ENCODE measurements at regions not wholly inside any gene's neighbourhood (a gene's known extent, or its start where the extent isn't known, plus 50 kb on each side); places are given as distances from the start of the nearest gene placed in this dataset.

GRCh38 chr7:130986261-130986690 lies 252.3 kb upstream of the KLF14 start:
- dilution Hi-C loops (cut with MboI; ENCODE audit: extremely low pct_ligation_motif_present, low sequenced_read_pairs), result no loop called here

GRCh38 chr7:130987092-130987491 lies 253.1 kb upstream of the KLF14 start:
- H3K4me3 ChIP-seq (ENCODE audit: control insufficient read depth in 2 of 3, extremely low read depth in 1 of 3, insufficient read depth in 2 of 3, low read depth in 1 of 3, low read length in 3 of 3), result no peak overlapping the region
- DNase-seq (ENCODE audit: low read depth, low spot score) (peak; percentile 84), FAIRE-seq (peak; percentile 79)
- H3K4me1 ChIP-seq (ENCODE audit: control insufficient read depth, extremely low read depth, insufficient read depth, low read length), result peaks cover 49% of the 10 kb centered on the region
- no peak overlapping the region for H2AFZ ChIP-seq (ENCODE audit: control insufficient read depth, low read length)
- dilution Hi-C loops (cut with MboI; ENCODE audit: extremely low pct_ligation_motif_present, low sequenced_read_pairs), result no loop called here
- H3K9me3 ChIP-seq (ENCODE audit: control insufficient read depth, low read depth, low read length), result no peaks in the 10 kb centered on the region
- no peaks in the 10 kb centered on the region for H4K20me1 ChIP-seq (ENCODE audit: control insufficient read depth, extremely low read depth, insufficient read depth, low read length)
- H3K36me3 ChIP-seq (ENCODE audit: control insufficient read depth in 2 of 2, extremely low read depth in 1 of 2, insufficient read depth in 2 of 2, low read length in 2 of 2), result peaks cover 1 to 6% of the 10 kb centered on the region in 2 experiments
- no peaks in the 10 kb centered on the region for H3K27me3 ChIP-seq (ENCODE audit: control insufficient read depth, extremely low read depth, insufficient read depth, low read length)
- H3K4me2 ChIP-seq (ENCODE audit: control insufficient read depth, extremely low read depth, insufficient read depth, low read depth, low read length), result peak overlapping the region; percentile 66
- no peaks in the 10 kb centered on the region for H3K9me1 ChIP-seq (ENCODE audit: control insufficient read depth, extremely low read depth, insufficient read depth, low read length)
- no peak for TF ChIP-seq CTCF (optimal IDR thresholded peaks at IDR 0.05 in 1 of 3, IDR thresholded peaks at IDR 0.05 in 1 of 3, conservative IDR thresholded peaks at IDR 0.05 in 1 of 3; ENCODE audit: extremely low read depth in 1 of 3, insufficient read depth in 2 of 3, low read length in 3 of 3)
- TF ChIP-seq EZH2 (IDR thresholded peaks at IDR 0.05; ENCODE audit: low read length), result no peak
- peak overlapping the region; percentile 67 for H3K27ac ChIP-seq (ENCODE audit: control insufficient read depth, insufficient read depth, low read length)
- H3K9ac ChIP-seq (ENCODE audit: control insufficient read depth, extremely low read depth, insufficient read depth, low read length), result peak overlapping the region; percentile 59
- H3K79me2 ChIP-seq (ENCODE audit: control insufficient read depth, insufficient read depth, low read length), result peaks cover 4% of the 10 kb centered on the region

More at GRCh38 chr7:130986261-130986690, 252.3 kb upstream of the KLF14 start:
- peaks cover 4% of the 10 kb centered on the region for H3K79me2 ChIP-seq (ENCODE audit: control insufficient read depth, insufficient read depth, low read length)
- no peak for FAIRE-seq
- peaks cover 52% of the 10 kb centered on the region for H3K4me1 ChIP-seq (ENCODE audit: control insufficient read depth, extremely low read depth, insufficient read depth, low read length)
- DNase-seq (ENCODE audit: low read depth, low spot score), result no peak
- H3K9ac ChIP-seq (ENCODE audit: control insufficient read depth, extremely low read depth, insufficient read depth, low read length), result peak overlapping the region; percentile 54
- no peaks in the 10 kb centered on the region for H3K9me3 ChIP-seq (ENCODE audit: control insufficient read depth, low read depth, low read length)
- H3K27me3 ChIP-seq (ENCODE audit: control insufficient read depth, extremely low read depth, insufficient read depth, low read length), result no peaks in the 10 kb centered on the region
- peaks cover 1 to 6% of the 10 kb centered on the region in 2 experiments for H3K36me3 ChIP-seq (ENCODE audit: control insufficient read depth in 2 of 2, extremely low read depth in 1 of 2, insufficient read depth in 2 of 2, low read length in 2 of 2)
- H3K4me3 ChIP-seq (ENCODE audit: control insufficient read depth in 2 of 3, extremely low read depth in 1 of 3, insufficient read depth in 2 of 3, low read depth in 1 of 3, low read length in 3 of 3), result no peak overlapping the region
- no peaks in the 10 kb centered on the region for H3K9me1 ChIP-seq (ENCODE audit: control insufficient read depth, extremely low read depth, insufficient read depth, low read length)
- H2AFZ ChIP-seq (ENCODE audit: control insufficient read depth, low read length), result no peak overlapping the region
- no peak for TF ChIP-seq EZH2 (IDR thresholded peaks at IDR 0.05; ENCODE audit: low read length)
- TF ChIP-seq CTCF (optimal IDR thresholded peaks at IDR 0.05 in 1 of 3, IDR thresholded peaks at IDR 0.05 in 1 of 3, conservative IDR thresholded peaks at IDR 0.05 in 1 of 3; ENCODE audit: extremely low read depth in 1 of 3, insufficient read depth in 2 of 3, low read length in 3 of 3), result no peak
- H3K27ac ChIP-seq (ENCODE audit: control insufficient read depth, insufficient read depth, low read length), result peak overlapping the region; percentile 67
- H3K4me2 ChIP-seq (ENCODE audit: control insufficient read depth, extremely low read depth, insufficient read depth, low read depth, low read length), result peak overlapping the region; percentile 66
- H4K20me1 ChIP-seq (ENCODE audit: control insufficient read depth, extremely low read depth, insufficient read depth, low read length), result no peaks in the 10 kb centered on the region

Measured in keratinocyte (primary cell).